Endothelial cell of umbilical vein (primary cell): ENCODE measurements at regions not wholly inside any gene's neighbourhood (a gene's known extent, or its start where the extent isn't known, plus 50 kb on each side); places are given as distances from the start of the nearest gene placed in this dataset.

Experiments used
- BruUV-seq: library from RNA; stranded (reverse); fragments of 400-500 nt; replicated peaks from 2 replicates; lab custom pipeline; 2021; lab: Mats Ljungman, UMichigan
- CTCF ChIA-PET: fragments of 300-600, 350-600 bp; sonication (Branson Sonifier 250); formaldehyde crosslinking; loops from one replicate; lab custom pipeline; 2021; ENCODE audit warnings: antibody characterized with exemption, inconsistent platforms; lab: Charles Lee
- POLR2A ChIA-PET: fragments of 300-600, 350-600 bp; sonication (Branson Sonifier 250); formaldehyde crosslinking; loops from one replicate; lab custom pipeline; 2021; ENCODE audit warnings: antibody characterized with exemption, inconsistent platforms; lab: Charles Lee
- DNase-seq: peaks from one replicate; pipeline ENCODE4 v3.0.0-alpha.2; 2011; ENCODE audit warnings: low read depth, low spot score
- FAIRE-seq: peaks from 2 replicates; lab custom pipeline; 2011; peaks lifted over from hg19 to GRCh38; lab: Jason Lieb, UNC
- H2AFZ ChIP-seq: 2 replicates; pipeline ENCODE4 v1.6.0; 2012; ENCODE audit warnings: low read depth, low read length, control low read depth, inconsistent platforms
- H3K27ac ChIP-seq: 2 replicates; pipeline ENCODE4 v1.5.1; 2011; ENCODE audit warnings: low read depth, mild to moderate bottlenecking, control low read depth, low read length, moderate library complexity; ENCODE audit not compliant: insufficient read depth
- H3K27me3 ChIP-seq, 2 experiments: 2 replicates each; pipeline versions ENCODE4 v1.6.0 to v1.6.1; 2011; ENCODE audit warnings: low read length in 2 of 2, mixed read lengths in 1 of 2; ENCODE audit not compliant: control insufficient read depth in 2 of 2, insufficient read depth in 2 of 2
- H3K36me3 ChIP-seq, 2 experiments: 2 replicates in 1 of 2; 3 replicates in 1 of 2; pipeline ENCODE4 v1.5.1; 2011; ENCODE audit warnings: low read length in 2 of 2, mild to moderate bottlenecking in 1 of 2, moderate library complexity in 1 of 2; ENCODE audit not compliant: control insufficient read depth in 2 of 2, insufficient read depth in 2 of 2; ENCODE audit errors: extremely low read depth in 1 of 2
- H3K4me1 ChIP-seq: 3 replicates; pipeline ENCODE4 v1.5.1; 2011; ENCODE audit warnings: mild to moderate bottlenecking, low read length; ENCODE audit not compliant: control insufficient read depth, insufficient read depth; ENCODE audit errors: extremely low read depth
- H3K4me2 ChIP-seq: 2 replicates; pipeline ENCODE4 v1.6.1; 2011; ENCODE audit warnings: low read length, control low read depth, mixed read lengths; ENCODE audit not compliant: insufficient read depth
- H3K4me3 ChIP-seq, 3 experiments: fragments of 200-600 bp in 1 of 3; sonication (generic), shearing (Covaris generic) in 1 of 3; replicated peaks in 1 of 3; 2 replicates each; pipeline ENCODE4 v1.5.1; 2011 to 2016; ENCODE audit warnings: control low read depth in 3 of 3, low read length in 3 of 3, mild to moderate bottlenecking in 2 of 3, inconsistent platforms in 1 of 3, low read depth in 1 of 3, moderate library complexity in 1 of 3; ENCODE audit not compliant: insufficient read depth in 1 of 3
- H3K79me2 ChIP-seq: 2 replicates; pipeline ENCODE4 v1.6.0; 2012; ENCODE audit warnings: low read length, inconsistent platforms; ENCODE audit not compliant: control insufficient read depth, insufficient read depth
- H3K9ac ChIP-seq: replicated peaks from 2 replicates; pipeline ENCODE3; 2011; ENCODE audit warnings: low read length, control low read depth; ENCODE audit not compliant: insufficient read depth; ENCODE audit errors: extremely low read depth
- H3K9me1 ChIP-seq: replicated peaks from 3 replicates; pipeline ENCODE4 v1.6.0; 2011; ENCODE audit warnings: mild to moderate bottlenecking, low read length; ENCODE audit not compliant: control insufficient read depth, insufficient read depth; ENCODE audit errors: extremely low read depth
- H3K9me3 ChIP-seq: replicated peaks from 2 replicates; pipeline ENCODE4 v1.5.1; 2012; ENCODE audit warnings: low read length, inconsistent platforms; ENCODE audit not compliant: control insufficient read depth, insufficient read depth
- H4K20me1 ChIP-seq: replicated peaks from 2 replicates; pipeline ENCODE3; 2011; ENCODE audit warnings: mild to moderate bottlenecking, low read length; ENCODE audit not compliant: control insufficient read depth, insufficient read depth; ENCODE audit errors: extremely low read depth
- CTCF ChIP-seq, 2 donors: IDR thresholded peaks; 1 replicate in 1 of 2; 2 replicates in 1 of 2; pipeline ENCODE4 v1.5.1; 2011; ENCODE audit warnings: low read length in 2 of 2, mild to moderate bottlenecking in 2 of 2, moderate library complexity in 2 of 2, control low read depth in 1 of 2, inconsistent platforms in 1 of 2, low read depth in 1 of 2; ENCODE audit not compliant: insufficient read depth in 1 of 2; ENCODE audit errors: extremely low read depth in 1 of 2
- EZH2 ChIP-seq: IDR thresholded peaks from 2 replicates; pipeline ENCODE4 v1.6.1; 2012; ENCODE audit warnings: borderline replicate concordance, low read depth, mild to moderate bottlenecking, moderate library complexity, low read length, inconsistent platforms; ENCODE audit not compliant: severe bottlenecking
- FOS ChIP-seq: IDR thresholded peaks from 2 replicates; pipeline ENCODE4 v1.6.1; 2011; ENCODE audit warnings: mild to moderate bottlenecking, low read length, moderate library complexity, borderline replicate concordance; ENCODE audit not compliant: insufficient read depth
- GATA2 ChIP-seq: IDR thresholded peaks from 2 replicates; pipeline ENCODE4 v1.7.0; 2011; ENCODE audit warnings: low read depth, mild to moderate bottlenecking, moderate library complexity, mixed read lengths, low read length; ENCODE audit not compliant: insufficient read length, insufficient read depth
- JUN ChIP-seq: IDR thresholded peaks from 2 replicates; pipeline ENCODE4 v1.6.1; 2011; ENCODE audit warnings: borderline replicate concordance, low read depth; ENCODE audit not compliant: insufficient read length, insufficient read depth
- MAX ChIP-seq: IDR thresholded peaks from 2 replicates; pipeline ENCODE4 v1.6.1; 2011; ENCODE audit not compliant: insufficient read depth, insufficient read length
- MYC ChIP-seq: IDR thresholded peaks from one replicate; pipeline ENCODE4 v1.6.1; 2011; ENCODE audit warnings: mild to moderate bottlenecking, low read depth, low read length
- POLR2A ChIP-seq: IDR thresholded peaks from 2 replicates; pipeline ENCODE4 v1.6.1; 2012; ENCODE audit warnings: low read depth, mild to moderate bottlenecking, control low read depth, low read length
- POLR2AphosphoS5 ChIP-seq: IDR thresholded peaks from 2 replicates; pipeline ENCODE4 v1.6.1; 2012; ENCODE audit warnings: low read depth, mild to moderate bottlenecking, control low read depth, low read length, moderate library complexity; ENCODE audit not compliant: insufficient read depth
- dilution Hi-C: fragments of 300-500 bp; cut with MboI; formaldehyde crosslinking; loops from one replicate; pipeline ENCODE4 v1.15.0; 2019; ENCODE audit warnings: low sequenced_read_pairs; ENCODE audit not compliant: extremely low pct_ligation_motif_present
- intact Hi-C: fragments of 100-400 bp; cut with micrococcal nuclease; formaldehyde crosslinking; loops from one replicate; pipeline ENCODE4 v1.10.0; 2022

- Histone ChIP-seq H3K36me3 (no peaks in the 10 kb centered on the region), H3K4me1 (no peaks in the 10 kb centered on the region), H3K9ac (no peak overlapping the region), H3K27me3 (no peaks in the 10 kb centered on the region), H3K9me3 (peaks cover 2% of the 10 kb centered on the region), H4K20me1 (no peaks in the 10 kb centered on the region), H2AFZ (no peak overlapping the region), H3K79me2 (no peaks in the 10 kb centered on the region), H3K4me2 (no peak overlapping the region), H3K4me3 (no peak overlapping the region), H3K27ac (no peak overlapping the region), H3K9me1 (no peaks in the 10 kb centered on the region)
- FAIRE-seq (no peak), DNase-seq (no peak)
- CTCF ChIA-PET, result no interaction called here
- POLR2A ChIA-PET, result no interaction called here
- intact Hi-C loops (no loop called here), dilution Hi-C loops (no loop called here)
- TF ChIP-seq FOS, result no peak
- TF ChIP-seq POLR2A, result no peak
- TF ChIP-seq GATA2, result no peak
- no peak for TF ChIP-seq EZH2
- no peak for TF ChIP-seq JUN
- no TSS peak for BruUV-seq
Observed at GRCh38 chr2:122634920-122635319, 879.5 kb downstream of the TSN start.

- Histone ChIP-seq H3K9me1 (no peaks in the 10 kb centered on the region), H3K79me2 (no peaks in the 10 kb centered on the region), H3K9ac (no peak overlapping the region), H3K4me2 (no peak overlapping the region), H3K36me3 (no peaks in the 10 kb centered on the region), H3K27ac (no peak overlapping the region), H4K20me1 (no peaks in the 10 kb centered on the region), H3K27me3 (no peaks in the 10 kb centered on the region), H3K4me3 (no peak overlapping the region), H3K4me1 (no peaks in the 10 kb centered on the region), H2AFZ (no peak overlapping the region), H3K9me3 (peaks cover 4% of the 10 kb centered on the region)
- TF ChIP-seq MYC (no peak), POLR2A (no peak), GATA2 (no peak), JUN (no peak), EZH2 (no peak), MAX (no peak), POLR2AphosphoS5 (no peak), FOS (no peak), CTCF (IDR thresholded peaks at IDR 0.05; ENCODE audit: extremely low read depth in 1 of 2, insufficient read depth in 1 of 2, low read depth in 1 of 2, low read length in 2 of 2) (no peak)
- intact Hi-C loops (no loop called here), dilution Hi-C loops (no loop called here)
- DNase-seq (no peak), FAIRE-seq (no peak)
- POLR2A ChIA-PET, result no interaction called here
- CTCF ChIA-PET, result no interaction called here
- no TSS peak for BruUV-seq
Observed at GRCh38 chr2:122635686-122636085, 880.2 kb downstream of the TSN start.
